Dedifferentiated amniotic fluid mesenchymal stem cell (primary cell): ENCODE measurements at regions not wholly inside any gene's neighbourhood (a gene's known extent, or its start where the extent isn't known, plus 50 kb on each side); places are given as distances from the start of the nearest gene placed in this dataset.
"Not testable (repeated sequence)": the region's sequence is repeated elsewhere in the genome, so short reads cannot be mapped to it uniquely, and the experiment has no call there.

Experiments used
- DNase-seq: peaks from one replicate; pipeline ENCODE4 v3.0.0-alpha.2; 2016; ENCODE audit errors: extremely low spot score

DNA sequence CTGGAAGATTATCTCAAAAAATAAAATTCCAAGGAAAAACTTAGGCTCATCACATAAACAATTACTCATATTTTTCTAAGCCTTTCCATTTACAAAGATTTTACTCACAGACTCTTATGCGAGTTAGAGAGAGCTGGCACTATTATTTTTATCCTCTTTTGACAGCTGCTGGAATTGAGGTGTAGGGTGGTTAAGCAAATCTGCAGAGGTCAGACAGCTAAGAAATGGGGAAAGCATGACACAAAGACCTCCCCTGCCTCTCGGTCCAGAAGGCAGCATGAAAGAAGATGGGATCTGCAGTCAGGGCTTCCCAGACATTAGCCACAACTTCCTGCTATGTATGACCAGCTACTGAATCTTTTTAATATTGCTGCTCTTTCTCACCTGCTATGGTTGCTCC lies 89.9 kb upstream of the CPEB2 start:
- no peak for DNase-seq

DNA sequence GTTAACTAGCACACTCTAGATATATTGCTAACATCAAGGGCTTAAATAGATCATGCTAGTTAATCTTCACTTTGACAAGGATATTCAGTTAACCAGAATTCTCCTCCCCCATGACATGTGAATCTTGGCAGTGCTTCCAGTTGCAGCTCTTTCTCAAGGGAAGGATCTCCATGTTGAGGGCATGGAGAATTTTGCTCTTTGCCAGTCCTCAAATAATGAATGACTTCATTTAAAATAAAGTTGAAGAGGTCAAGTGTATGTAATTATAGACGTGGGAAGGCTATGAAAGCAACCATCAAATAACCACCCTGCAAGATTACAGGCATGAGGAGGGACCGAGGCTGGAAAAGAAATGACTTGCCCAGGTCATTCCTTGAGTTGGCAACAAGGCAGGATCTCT lies 87.3 kb upstream of the CPEB2 start:
- no peak for DNase-seq

DNA sequence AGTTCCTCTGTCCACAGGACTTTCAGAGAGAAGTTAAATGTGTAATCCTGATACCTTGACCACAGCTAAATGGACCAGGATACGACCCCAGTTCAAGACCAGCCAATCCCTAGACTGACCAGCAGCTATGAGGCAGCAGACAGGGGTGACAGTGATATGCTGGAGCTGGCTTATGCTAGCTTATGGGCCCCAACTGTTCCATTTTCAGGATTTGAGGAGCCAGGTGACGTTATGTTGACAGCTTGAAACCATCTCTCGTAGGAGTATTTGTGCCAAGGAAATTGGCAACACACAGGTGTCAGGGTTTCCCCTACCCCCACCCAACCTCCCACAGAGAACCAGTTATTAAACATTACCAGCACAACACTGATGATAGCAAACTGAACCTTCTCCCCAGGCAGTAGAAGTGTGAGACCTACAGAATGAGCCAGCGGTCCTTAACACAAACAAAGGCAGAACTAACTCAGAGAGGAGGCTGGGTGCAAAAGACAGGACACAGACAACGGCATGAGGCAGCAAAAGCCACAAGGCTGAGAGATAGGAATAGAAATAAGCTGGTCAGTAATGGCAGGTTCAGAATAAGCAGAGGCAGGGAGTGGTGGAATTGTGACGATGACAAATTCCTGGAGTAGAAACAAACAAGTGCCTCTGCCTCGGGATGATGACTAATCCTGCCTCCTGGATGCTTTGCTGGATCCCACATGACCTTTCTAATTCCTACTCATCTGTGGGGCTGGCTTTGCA lies 85.6 kb upstream of the CPEB2 start:
- peak; percentile 62 for DNase-seq

DNA sequence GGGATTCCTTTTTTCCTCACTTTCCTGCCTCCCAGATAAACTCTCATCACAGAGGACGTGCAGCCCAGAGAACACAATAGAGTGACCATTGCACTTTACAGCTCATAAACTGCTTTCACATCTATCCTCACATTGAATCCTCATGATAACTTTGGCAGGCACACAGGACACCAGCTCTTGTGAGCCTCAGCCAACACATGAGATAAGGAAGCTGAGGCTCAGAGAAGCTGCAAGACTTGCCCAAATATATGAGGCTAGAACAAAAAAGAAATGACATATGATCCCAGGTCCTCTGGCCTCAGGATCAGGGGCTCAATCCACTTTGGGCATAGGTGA lies 85.0 kb upstream of the CPEB2 start:
- no peak for DNase-seq

DNA sequence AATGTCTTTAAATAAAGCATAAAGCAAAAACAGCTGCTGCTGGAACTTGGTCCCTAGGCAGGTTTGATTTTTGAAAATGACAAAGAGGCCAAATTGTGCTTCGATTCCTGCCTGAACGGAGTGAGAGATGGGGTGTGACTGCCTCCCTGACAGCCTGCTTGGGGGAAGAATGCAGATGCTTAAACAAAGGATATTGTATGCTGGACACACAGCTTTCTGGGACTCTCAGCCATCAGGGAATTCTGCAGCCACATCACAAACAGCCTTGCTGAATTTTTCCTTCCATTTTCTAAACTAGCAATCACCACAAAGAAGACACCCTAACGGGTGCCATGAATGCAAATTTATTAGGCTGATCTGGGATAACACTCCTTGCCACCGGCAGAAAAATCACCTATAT lies 83.9 kb upstream of the CPEB2 start:
- no peak for DNase-seq

DNA sequence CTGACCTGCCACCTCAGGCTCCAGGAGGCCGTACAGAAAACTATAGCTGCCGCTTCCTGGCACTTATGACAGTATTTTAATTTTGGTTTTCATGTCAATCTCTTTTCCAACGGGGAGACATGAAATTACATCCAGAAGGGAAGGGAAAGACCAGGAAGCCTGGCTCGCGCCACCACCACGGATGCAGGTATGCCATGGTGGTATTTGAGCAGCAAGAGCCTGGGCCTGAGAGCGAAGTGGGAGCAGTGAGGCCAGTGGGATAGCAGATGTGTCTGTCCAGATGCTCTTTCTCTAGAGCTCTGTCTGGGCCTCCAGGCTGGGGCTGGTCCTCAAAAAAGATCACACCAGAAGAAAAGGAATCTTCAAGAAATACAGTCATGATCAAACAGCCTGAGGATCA lies 82.5 kb upstream of the CPEB2 start:
- DNase-seq: no peak

DNA sequence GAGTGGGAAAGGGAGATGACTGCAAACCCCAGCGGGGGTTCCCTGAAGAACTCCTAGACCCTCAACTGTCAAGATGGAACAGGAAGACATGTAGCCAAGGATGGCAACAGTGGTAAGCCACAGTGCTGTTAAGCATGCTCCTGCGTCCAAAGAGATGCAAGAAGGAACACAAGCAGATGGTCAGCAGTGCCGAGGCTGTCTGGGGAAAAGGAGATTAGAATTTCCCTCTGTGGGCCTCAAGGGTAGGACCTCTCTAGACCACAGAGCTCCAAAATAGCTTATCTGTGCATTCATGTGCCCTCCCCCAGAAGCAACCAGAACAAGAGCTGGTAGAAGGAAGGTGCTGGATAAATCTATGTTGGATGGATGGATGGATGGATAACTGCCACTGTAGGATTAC lies 82.0 kb upstream of the CPEB2 start:
- DNase-seq: no peak

DNA sequence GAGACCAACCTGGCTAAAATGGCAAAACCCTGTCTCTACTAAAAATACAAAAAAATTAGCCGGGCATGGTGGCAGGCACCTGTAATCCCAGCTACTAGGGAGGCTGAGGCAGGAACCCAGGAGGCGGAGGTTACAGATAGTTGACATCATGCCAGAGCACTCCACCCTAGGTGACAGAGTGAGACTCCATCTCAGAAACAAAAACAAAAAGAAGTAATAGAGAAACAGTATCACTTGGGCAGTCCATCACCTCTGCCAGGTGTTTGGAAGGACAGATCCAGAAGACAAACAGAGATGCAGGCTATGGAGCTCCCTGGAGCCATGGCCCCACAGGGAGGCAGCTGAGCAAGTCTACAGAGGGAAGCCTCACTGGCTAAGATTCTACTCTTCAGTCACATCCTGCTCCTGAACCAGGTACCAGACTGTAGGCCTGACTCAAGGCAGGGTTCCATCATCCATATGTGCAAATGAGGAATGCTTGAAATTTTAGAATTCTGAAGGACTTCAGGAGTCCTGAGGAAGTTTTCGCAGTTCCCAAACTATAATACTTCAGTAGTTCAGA lies 81.4 kb upstream of the CPEB2 start:
- no peak for DNase-seq

DNA sequence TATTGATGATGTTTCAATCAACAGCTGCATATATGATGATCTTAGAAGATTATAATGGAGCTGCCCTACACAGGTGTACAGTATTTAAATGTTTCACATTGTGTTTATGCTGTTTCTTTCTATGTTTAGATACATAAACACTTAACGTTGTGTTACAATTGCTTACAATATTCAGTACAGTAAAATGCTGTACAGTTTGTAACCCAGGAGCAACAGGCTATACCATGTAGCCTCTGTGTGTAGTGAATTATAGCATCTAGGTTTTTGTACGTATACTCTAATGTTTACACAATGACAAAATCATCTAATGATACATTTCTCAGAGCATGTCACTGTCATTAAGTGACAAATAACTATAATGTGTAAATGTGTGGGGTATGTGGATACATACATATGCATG lies 80.5 kb upstream of the CPEB2 start:
- DNase-seq: not testable (repeated sequence)

DNA sequence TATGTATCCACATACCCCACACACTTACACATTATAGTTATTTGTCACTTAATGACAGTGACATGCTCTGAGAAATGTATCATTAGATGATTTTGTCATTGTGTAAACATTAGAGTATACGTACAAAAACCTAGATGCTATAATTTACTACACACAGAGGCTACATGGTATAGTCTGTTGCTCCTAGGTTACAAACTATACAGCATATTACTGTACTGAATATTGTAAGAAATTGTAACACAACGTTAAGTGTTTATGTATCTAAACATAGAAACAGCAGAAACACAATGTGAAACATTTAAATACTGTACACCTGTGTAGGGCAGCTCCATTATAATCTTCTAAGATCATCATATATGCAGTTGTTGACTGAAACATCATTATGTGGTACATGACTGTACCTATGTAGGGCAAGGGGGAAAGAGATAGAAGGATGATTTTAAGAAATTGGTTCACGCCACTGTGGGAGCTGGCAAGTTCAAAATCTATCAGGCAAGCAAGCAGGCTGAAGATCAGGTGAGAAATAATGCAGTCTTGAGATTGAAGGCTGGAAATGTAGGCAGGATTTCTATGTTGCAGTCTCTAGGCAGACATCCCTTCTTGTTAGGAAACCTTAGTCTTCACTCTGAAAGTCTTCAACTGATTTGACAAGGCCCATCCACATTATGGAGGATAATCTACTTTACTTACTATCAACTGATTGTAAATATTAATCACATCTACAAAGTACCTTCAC lies 78.0 kb upstream of the CPEB2 start:
- no peak for DNase-seq

DNA sequence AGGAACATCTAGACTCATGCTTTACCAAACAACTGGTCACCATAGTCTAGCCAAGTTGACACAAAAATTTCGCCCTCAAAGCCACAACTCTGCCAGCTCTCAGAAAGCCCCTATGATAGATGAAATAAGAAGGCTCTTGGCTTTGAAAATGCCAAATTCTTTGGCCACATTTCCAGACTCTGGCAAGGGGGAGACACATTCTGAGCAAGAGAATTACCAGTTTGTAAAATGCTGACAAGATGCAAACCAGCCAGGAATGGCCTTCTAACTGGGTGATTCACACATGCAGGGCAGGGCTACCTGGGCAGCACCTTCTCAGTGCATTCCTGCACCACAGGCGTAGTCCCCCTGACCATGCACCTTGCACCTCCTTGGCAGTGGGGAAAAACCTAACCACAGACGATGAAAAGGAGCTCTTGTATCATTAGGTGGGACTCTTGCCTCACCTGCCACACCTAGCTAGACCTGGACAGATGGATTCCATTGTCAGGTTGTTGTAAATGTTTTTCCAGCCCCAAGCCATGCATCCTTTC lies 77.4 kb upstream of the CPEB2 start:
- no peak for DNase-seq

DNA sequence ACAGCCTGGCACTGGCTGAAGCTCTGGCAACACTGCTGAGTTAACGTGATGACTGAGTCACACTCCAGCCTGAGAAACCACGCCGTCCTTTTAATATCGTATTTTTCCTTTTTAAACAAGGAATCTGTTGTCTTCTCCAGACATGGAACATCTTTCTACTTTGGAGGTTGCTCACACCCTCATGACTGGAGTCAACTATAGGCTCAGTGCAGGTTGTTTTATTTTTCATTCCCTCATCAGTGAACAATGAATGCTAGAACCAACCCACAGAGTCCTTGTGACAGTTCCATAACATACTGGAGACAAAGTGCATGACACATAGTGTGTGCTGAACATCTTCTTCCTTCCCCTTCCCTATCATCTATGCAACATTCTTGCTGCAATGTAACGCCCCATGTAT lies 76.8 kb upstream of the CPEB2 start:
- no peak for DNase-seq

DNA sequence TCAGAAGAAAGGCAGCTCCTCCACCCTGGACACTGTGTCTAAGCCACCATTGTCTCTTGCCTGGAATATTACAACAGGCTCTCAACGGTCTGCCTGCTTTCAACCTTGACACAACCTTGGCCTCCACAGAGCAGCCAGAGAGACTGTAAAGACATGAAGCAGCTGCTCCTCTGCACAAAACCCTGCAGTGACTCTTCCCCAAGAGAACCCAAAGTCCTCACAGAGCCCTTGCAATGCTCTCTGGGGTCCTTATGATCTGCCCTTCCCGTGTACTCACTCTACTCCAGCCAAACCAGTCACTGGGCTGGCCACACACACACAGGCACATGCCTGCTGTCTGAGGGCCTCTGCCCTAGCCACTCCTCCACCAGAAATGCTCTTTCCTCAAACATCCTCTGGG lies 75.9 kb upstream of the CPEB2 start:
- no peak for DNase-seq

DNA sequence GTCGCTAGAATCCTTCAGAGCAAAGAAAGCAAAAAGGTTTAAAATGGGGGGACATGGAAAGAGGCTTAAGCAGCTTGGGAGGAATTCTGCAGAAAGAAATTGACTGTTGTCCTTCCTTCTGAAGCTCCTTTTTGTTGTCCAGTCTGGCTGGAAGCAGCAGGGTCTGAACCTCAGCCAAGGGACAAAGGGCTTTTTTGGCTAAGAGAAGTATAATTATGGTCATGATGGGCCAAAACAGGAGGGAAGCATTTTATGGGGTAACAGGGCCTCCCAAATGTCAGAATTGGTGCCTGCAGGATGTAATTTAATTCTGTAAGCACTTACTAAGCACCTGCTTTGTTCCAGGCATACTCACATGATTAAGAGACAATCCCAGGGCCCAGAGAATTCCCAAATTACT lies 74.2 kb upstream of the CPEB2 start:
- DNase-seq: no peak

DNA sequence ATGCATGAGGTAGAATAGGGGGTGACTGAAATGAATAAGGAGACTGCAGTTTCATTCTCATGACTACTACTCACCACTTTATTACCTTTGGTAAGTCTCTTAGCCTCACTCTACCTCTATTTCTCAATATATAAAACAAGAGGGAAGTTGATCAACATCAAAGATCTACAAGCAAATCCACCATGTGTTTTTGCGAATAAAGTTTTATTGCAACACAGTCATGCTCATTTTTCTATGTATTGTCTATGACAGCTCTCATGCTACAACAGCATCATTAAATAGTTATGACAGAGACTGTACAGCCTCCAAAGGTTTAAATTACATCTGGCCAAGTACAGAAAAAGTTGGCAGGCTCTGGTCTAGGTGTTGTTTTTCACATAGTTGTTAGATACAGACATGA lies 72.6 kb upstream of the CPEB2 start:
- no peak for DNase-seq

DNA sequence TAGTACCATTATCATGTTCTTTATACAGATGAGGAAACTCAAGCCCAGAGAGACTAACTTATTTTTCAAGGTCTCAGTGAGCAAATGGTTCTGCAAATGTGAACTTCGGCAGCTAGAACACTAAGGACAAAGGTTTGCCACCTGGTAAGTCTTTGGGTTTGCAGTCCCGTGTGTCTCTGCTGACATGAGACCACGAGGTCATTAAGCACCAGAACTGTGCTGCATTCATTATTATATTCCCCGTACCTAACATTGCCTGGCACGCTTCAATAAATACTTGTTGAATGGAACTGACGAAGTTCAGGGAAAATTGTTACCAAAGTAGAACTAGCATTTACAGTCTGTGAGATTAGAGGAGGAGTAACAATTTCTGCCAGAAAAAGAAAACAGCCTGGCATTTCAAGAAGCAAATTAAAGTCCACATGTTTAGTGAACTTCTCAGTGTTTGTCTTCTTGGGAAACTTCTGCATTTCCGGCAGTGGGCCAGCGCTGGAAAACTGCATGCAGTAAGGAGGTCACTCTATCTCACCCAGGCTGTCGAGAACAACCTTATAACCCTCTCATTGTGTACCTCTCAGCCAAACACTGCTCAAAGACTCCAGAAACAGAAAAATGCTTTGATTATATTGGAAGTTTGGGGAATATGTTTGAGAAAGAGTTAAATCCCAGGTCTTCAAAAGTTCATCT lies 67.4 kb upstream of the CPEB2 start:
- no peak for DNase-seq

DNA sequence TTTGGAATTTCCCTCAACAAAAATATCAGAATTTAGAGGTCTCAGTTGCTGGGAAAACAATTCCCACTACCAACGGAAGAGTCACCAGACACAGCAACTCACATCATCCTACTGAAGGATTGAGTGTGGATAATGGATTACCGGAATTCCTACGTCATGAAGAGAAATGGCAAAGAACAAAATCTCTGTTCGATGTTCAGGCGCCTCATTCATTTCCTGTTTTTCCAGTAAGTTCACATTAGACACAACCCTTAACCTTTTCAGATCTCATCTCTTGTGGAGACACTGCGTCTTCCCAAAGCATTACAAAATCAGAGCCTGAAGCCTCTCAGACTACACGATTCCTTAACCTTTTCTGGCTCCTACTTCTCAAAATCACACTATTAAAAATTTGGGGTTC lies 58.5 kb upstream of the CPEB2 start:
- DNase-seq: no peak

DNA sequence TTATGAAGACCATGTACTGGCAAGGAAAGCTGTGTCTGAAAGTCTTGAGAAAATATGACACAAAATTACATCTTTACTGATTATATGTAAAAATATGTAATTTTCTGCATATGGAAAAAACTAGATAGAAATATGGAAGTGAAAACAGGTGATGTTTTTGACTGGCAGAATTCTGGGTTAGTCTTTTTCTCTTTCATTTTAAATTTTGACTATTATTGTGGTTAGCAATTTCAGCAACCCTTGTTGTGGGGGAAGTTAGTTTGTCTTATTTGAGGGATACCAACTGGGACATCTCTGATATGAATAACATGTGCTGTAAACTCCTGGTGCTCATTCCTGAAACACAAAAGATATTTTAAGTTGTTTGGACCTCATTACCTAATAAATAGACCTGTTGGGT lies 49.9 kb upstream of the CPEB2 start:
- no peak for DNase-seq
